ENCODE measurements at regions not wholly inside any gene's neighbourhood (a gene's known extent, or its start where the extent isn't known, plus 50 kb on each side); places are given as distances from the start of the nearest gene placed in this dataset.

GRCh38 chr10:10332786-10333185 is 684.9 kb upstream of the CELF2 start:
- no peak overlapping the region for H3K4me2 ChIP-seq (ENCODE audit: low read length)
- no peaks in the 10 kb centered on the region for H4K20me1 ChIP-seq (ENCODE audit: control insufficient read depth, insufficient read depth, low read depth, low read length)
- H3K27ac ChIP-seq (ENCODE audit: low read depth, low read length), result no peak overlapping the region

GRCh38 chr10:10333622-10334021 is 684.0 kb upstream of the CELF2 start:
- no peaks in the 10 kb centered on the region for H3K36me3 ChIP-seq (ENCODE audit: control insufficient read depth, low read length)
- H3K9me3 ChIP-seq (ENCODE audit: control insufficient read depth, insufficient read depth, low read length), result no peaks in the 10 kb centered on the region
- H3K4me3 ChIP-seq (ENCODE audit: low read length), result no peak overlapping the region
- H4K20me1 ChIP-seq (ENCODE audit: control insufficient read depth, insufficient read depth, low read depth, low read length), result no peaks in the 10 kb centered on the region
- H3F3A ChIP-seq (ENCODE audit: control insufficient read depth, insufficient read depth), result no peaks in the 10 kb centered on the region
- H3K27ac ChIP-seq (ENCODE audit: low read depth, low read length), result no peak overlapping the region
- no peaks in the 10 kb centered on the region for H3K4me1 ChIP-seq (ENCODE audit: control insufficient read depth, low read length)
- H3K9me2 ChIP-seq (replicated peaks; ENCODE audit: control insufficient read depth, low read length), result no peaks in the 10 kb centered on the region
- no peaks in the 10 kb centered on the region for H3K79me2 ChIP-seq (ENCODE audit: control insufficient read depth, low read length)
- TF ChIP-seq EZH2phosphoT487 (IDR thresholded peaks at IDR 0.05; ENCODE audit: borderline replicate concordance, low read length), result no peak
- TF ChIP-seq CTCF (IDR thresholded peaks at IDR 0.05; ENCODE audit: low read depth, low read length, poor library complexity, severe bottlenecking), result no peak
- no peaks in the 10 kb centered on the region for H3K27me3 ChIP-seq (ENCODE audit: control insufficient read depth, low read length)
- no peak overlapping the region for H3K4me2 ChIP-seq (ENCODE audit: low read length)

More at GRCh38 chr10:10332786-10333185, 684.9 kb upstream of the CELF2 start:
- Histone ChIP-seq H3K4me3 (ENCODE audit: low read length) (no peak overlapping the region), H3F3A (ENCODE audit: control insufficient read depth, insufficient read depth) (no peaks in the 10 kb centered on the region), H3K9me2 (replicated peaks; ENCODE audit: control insufficient read depth, low read length) (no peaks in the 10 kb centered on the region), H3K27me3 (ENCODE audit: control insufficient read depth, low read length) (no peaks in the 10 kb centered on the region), H3K4me1 (ENCODE audit: control insufficient read depth, low read length) (no peaks in the 10 kb centered on the region), H3K79me2 (ENCODE audit: control insufficient read depth, low read length) (no peaks in the 10 kb centered on the region), H3K36me3 (ENCODE audit: control insufficient read depth, low read length) (no peaks in the 10 kb centered on the region), H3K9me3 (ENCODE audit: control insufficient read depth, insufficient read depth, low read length) (no peaks in the 10 kb centered on the region)
- TF ChIP-seq EZH2phosphoT487 (IDR thresholded peaks at IDR 0.05; ENCODE audit: borderline replicate concordance, low read length), result no peak
- TF ChIP-seq CTCF (IDR thresholded peaks at IDR 0.05; ENCODE audit: low read depth, low read length, poor library complexity, severe bottlenecking), result no peak

- H3K79me2 ChIP-seq (ENCODE audit: control insufficient read depth, low read length), result no peaks in the 10 kb centered on the region
- H3K36me3 ChIP-seq (ENCODE audit: control insufficient read depth, low read length), result no peaks in the 10 kb centered on the region
- no peak overlapping the region for H3K4me2 ChIP-seq (ENCODE audit: low read length)
- H3K27ac ChIP-seq (ENCODE audit: low read depth, low read length), result no peak overlapping the region
- H3K27me3 ChIP-seq (ENCODE audit: control insufficient read depth, low read length), result no peaks in the 10 kb centered on the region
- H4K20me1 ChIP-seq (ENCODE audit: control insufficient read depth, insufficient read depth, low read depth, low read length), result no peaks in the 10 kb centered on the region
- TF ChIP-seq CTCF (IDR thresholded peaks at IDR 0.05; ENCODE audit: low read depth, low read length, poor library complexity, severe bottlenecking) (no peak), EZH2phosphoT487 (IDR thresholded peaks at IDR 0.05; ENCODE audit: borderline replicate concordance, low read length) (no peak)
- H3K4me3 ChIP-seq (ENCODE audit: low read length), result no peak overlapping the region
- H3K4me1 ChIP-seq (ENCODE audit: control insufficient read depth, low read length), result no peaks in the 10 kb centered on the region
- no peaks in the 10 kb centered on the region for H3K9me3 ChIP-seq (ENCODE audit: control insufficient read depth, insufficient read depth, low read length)
- H3K9me2 ChIP-seq (replicated peaks; ENCODE audit: control insufficient read depth, low read length), result no peaks in the 10 kb centered on the region
- no peaks in the 10 kb centered on the region for H3F3A ChIP-seq (ENCODE audit: control insufficient read depth, insufficient read depth)
These were observed 679.3 kb upstream of the CELF2 start for GRCh38 chr10:10338339-10338738.

All from DOHH2 (cell line).